SU-DHL-6 (cell line): ENCODE measurements at regions not wholly inside any gene's neighbourhood (a gene's known extent, or its start where the extent isn't known, plus 50 kb on each side); places are given as distances from the start of the nearest gene placed in this dataset.

Experiments used
- CTCF ChIP-seq: fragments of 200-600 bp; sonication (generic); IDR thresholded peaks from one replicate; pipeline ENCODE4 v1.5.1; 2017; ENCODE audit warnings: antibody characterized with exemption, mild to moderate bottlenecking, low read length, moderate library complexity; ENCODE audit not compliant: insufficient read depth, poor library complexity, severe bottlenecking
- EZH2phosphoT487 ChIP-seq: fragments of 200-600 bp; sonication (generic), shearing (Covaris generic); conservative IDR thresholded peaks from 2 replicates; pipeline ENCODE4 v1.6.1; 2018; ENCODE audit warnings: mild to moderate bottlenecking, antibody characterized with exemption, low read length, moderate library complexity, mixed read lengths

GRCh38 chr6:24072038-24072746 is 53.8 kb upstream of the NRSN1 start:
- TF ChIP-seq CTCF, result no peak
- TF ChIP-seq EZH2phosphoT487, result no peak
